B cell (primary cell): ENCODE measurements at regions not wholly inside any gene's neighbourhood (a gene's known extent, or its start where the extent isn't known, plus 50 kb on each side); places are given as distances from the start of the nearest gene placed in this dataset.

Experiments
- CTCF ChIP-seq: fragments of 200-600 bp; IDR thresholded peaks from one replicate; pipeline ENCODE4 v1.8.0; 2022; ENCODE audit warnings: antibody characterized with exemption, mild to moderate bottlenecking
- EZH2 ChIP-seq: IDR thresholded peaks from 2 replicates; pipeline ENCODE4 v1.6.1; 2012; ENCODE audit warnings: borderline replicate concordance, low read depth, mild to moderate bottlenecking, moderate library complexity, low read length; ENCODE audit not compliant: insufficient read depth, poor library complexity, severe bottlenecking

GRCh38 chr3:105210141-105210540 lies 156.6 kb upstream of the ALCAM start:
- no peak for TF ChIP-seq CTCF
- no peak for TF ChIP-seq EZH2
